ENCODE measurements at regions not wholly inside any gene's neighbourhood (a gene's known extent, or its start where the extent isn't known, plus 50 kb on each side); places are given as distances from the start of the nearest gene placed in this dataset.

- peak; percentile 89 for DNase-seq (ENCODE audit: low spot score)
Observed at GRCh38 chr17:81345228-81346089, 49.8 kb upstream of the BAHCC1 start.

Measured in AG08395 (cell line).